COR-L47 (cell line): ENCODE measurements at regions not wholly inside any gene's neighbourhood (a gene's known extent, or its start where the extent isn't known, plus 50 kb on each side); places are given as distances from the start of the nearest gene placed in this dataset.

ENCODE experiments used
- DNase-seq: peaks from one replicate; lab custom pipeline; 2025; lab: John Stamatoyannopoulos, UW

DNA sequence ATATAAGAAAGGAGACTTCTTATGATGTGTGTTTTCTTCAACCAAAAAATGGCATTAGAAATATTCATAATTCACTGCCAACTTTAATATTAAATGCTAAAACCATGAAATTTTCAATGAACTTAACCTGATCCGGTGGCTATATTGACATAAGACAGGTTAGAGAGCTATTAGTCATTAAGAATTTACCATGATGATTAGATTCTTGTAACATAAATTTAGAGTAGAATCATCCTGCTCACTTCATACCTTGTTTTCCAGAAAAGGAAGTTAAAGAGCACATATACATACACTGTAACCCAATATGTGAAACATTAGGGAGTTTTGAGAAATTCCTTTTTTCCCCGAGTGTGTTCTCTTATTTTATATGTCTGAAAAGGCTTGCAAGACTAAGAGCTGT, 430.3 kb upstream of the SEMA3A start:
- DNase-seq = no peak

DNA sequence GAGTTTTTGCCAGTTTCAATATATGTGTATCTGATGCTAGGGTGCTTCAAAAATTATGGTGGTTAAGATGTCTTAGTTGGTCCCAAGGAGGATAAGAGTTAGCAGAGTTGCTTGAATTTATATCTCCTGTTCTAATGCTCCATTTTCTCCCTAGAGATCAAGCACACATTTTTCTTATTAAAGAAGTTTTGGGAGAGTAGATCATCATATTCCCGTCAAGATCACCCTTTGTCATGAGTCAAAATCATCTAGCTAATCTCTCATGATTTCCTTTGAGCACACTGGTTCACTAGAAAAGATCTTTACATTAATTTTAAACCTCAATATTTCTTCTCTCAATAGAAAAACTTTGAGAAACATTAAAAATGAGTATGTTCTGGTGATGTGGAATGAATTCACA, 429.9 kb upstream of the SEMA3A start:
- no peak for DNase-seq

DNA sequence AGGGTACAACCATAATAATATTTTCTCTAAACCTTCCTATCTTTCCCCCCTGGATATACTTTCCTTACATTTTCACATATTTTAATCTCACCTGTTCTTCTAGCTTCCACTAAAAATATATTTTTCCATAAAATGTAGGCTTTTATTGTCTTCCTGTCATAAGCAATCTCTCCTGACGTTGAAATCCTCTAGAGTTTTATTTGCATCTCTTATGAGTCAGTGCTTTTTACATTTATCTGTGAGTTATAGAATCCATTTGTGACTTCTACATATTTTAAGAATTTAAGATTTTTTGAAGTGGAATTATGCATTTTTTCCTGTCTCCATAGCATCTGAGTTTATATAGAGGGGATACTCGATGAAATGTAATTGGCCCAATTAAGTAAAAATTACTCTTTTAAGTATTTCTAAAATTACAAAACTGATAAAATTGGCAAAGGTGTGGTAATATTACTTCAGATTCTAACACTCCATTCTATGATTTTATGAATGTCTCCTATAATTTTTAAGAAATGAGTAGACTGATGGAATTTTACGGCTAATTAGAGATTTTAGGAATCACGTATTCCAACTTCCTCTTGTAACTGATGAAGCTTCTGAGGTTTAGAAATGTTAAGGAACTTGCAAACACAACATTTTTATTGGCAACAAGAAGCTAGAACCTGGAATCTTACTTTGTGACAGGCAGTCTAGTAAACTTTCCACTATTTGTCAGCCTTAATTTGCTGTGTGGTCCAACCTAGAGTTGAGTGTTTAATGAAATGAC, 422.9 kb upstream of the SEMA3A start:
- no peak for DNase-seq

DNA sequence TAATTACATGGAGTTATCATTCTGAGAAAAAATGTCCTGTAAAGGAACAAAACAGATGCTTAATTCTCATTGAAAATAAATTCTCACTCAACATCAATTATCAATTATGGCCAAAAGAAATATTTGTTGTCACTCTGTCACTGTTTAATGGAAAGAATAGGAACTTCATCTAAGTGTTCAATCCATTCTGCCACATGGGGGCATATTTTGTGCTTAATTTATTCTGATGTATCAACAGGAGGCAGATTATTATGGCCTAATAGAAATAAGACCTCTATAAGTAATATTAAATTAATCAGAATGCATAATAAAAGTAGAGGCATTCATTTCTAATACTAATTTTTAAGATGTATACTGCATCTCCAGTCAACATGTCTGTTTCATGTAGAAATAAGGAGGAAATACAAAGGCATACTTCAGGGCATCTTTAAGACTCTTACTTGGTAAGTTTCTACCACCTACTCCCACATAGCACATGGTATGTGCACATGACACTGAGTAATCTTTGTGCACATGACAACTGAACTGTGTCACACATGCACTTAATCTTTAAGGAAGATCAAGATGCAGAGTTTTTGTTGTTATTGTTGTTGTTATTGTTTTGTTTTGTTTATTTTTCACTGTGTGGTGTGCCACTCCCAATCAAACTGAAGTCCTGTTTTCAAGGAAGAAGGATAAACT, 420.4 kb upstream of the SEMA3A start:
- no peak for DNase-seq

DNA sequence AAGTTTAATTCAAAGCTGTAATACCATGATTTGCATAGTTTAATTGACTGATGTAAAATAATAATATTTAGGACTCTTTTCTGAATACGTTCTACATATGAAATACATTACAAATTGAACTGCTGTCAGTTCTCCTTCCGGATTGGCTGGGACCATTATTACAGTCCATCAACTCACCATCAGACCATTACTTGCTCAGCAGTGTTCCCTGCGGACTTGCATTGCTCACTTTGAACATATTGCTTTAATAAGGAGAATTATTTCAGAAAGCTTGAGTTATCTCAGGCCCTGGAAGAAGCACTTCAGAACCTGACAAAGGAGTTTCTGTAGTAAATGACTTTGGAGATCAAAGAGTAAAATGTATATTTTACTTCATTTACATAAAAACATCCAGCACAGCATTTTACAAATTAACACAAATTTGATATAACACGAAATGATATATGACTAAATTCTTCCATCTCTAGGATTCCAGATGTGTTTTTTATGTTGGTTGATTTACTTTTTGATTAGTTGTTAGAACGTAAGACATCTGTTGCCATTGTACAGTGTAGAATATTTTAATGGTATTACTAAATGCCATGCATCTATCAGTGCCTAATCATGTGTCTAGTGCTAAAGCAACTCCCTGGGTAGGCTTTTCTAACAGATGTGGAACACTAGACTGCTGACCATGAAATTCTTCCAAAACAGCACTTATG, 418.5 kb upstream of the SEMA3A start:
- DNase-seq = no peak

DNA sequence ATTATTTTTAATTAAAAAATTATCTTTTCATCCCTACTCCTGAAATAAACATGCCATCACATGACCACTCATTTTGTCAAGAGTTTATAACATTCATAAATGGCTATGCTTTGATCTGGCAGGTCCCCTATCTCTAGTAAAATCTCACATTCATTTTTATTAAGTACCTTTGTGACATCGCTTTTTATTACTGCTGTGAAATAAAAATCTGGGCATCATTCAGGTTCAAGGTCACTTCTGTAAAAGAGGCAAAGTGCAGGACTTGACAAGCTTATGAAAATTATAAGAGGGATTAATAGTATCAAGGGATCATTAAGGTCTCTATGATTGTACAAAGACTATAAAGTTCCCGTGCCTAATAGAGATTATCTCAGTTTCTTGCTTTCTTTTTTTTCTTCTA, 416.8 kb upstream of the SEMA3A start:
- no peak for DNase-seq

DNA sequence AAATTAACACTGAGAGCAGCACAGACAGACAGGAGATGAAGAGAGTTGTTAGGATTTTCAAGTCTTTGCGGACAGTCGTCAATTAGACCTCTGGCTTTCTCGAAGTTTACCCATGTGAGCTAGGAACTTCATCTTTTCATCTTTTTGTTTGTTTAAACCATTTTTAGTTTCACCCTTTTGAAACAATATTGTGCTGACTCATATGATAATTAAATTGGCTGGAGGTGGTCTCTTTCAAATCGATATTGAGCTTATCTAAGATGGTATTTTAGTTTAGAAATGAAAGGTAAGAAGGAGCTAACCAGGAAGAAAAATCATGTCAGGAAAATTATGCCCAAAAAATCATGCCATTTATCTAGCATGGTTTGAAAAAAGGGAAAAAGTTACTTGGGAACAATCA, 415.8 kb upstream of the SEMA3A start:
- no peak for DNase-seq

DNA sequence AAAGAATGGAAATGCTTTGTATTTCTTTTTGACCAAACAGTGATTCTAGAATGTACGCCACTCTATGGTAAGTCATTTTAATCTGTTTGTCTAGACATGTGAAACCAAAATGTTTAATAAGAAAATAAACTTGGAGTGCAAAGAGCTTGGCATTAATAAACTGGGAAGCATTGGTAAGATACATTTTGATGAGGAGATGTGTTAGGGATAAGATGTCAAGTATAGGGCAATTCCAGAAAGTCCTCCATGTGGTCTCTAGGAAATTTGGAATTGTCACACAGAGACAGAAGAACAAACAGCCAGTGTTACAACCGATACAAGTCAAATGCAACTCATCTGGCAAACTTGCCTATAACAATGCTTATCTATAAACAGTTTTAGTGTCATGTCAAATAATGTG, 410.7 kb upstream of the SEMA3A start:
- DNase-seq = no peak

DNA sequence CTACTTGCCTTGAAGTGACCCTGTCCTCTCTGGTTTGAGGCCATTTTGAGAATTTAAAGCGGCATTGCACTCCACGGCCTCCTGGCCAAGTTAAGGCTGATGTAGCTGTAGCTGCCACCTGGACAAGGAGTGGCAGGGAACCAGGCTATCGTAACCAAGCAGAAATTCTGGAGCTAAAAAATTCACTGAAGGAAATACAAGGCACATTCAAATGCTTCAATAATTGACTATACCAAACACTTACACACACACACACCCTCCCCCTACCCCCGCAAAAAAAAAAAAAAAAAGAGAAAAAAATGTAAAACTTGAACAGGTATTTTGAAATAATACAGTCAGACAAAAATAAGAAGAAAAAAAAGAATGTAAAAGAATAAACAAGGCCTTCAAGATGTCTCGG, 409.0 kb upstream of the SEMA3A start:
- DNase-seq = no peak

DNA sequence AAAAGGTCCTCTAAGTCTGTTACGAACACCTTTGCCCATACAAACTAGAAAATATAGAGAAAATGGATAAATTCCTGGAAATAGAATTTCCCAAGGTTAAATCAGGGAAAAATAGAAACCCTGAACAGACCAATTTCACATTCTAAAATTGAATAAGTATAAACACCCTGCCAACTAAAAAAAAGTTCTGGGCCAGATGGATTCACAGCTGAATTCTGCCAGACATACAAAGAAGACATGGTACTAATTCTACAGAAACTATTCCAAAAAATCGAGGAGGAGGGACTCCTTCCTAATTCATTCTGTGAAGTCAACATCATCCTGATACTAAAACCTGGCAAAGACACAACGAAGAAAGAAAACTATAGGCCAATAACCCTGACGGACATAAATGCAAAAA, 400.4 kb upstream of the SEMA3A start:
- DNase-seq = no peak

DNA sequence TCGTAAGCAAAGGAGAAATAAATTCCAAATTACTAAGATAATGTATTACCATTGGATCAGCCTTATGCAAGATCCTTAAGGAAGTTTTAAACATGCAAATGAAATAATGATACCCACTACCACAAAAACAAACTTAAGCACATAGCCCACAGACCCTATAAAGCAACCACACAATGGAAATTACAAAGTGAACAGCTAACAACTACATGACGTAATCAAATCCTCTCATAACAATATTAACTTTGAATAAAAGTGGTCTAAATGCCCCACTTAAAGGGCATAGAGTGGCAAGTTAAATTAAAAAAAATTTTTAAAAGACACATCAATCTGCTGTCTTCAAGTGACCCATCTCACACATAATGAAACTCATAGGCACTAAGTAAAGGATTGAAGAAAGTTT, 397.3 kb upstream of the SEMA3A start:
- no peak for DNase-seq

DNA sequence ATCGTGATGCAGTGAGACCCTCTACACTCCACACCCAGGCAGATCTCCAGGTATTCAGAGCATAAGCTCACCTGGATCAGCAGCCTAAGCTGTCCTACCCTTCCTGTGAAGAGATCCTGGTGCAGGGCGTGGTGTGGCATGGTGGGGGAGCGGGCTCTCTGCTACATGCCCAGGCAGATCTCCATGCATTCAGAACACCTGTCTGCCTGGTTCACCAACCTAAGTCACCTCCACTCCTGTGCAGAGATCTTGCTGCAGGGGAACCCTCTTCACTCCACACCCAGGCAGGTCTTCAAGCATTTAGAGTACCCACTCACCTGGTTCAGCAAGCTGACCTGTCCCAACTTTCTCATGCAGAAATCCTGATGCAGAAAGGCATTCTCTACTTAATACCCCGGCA, 394.4 kb upstream of the SEMA3A start:
- DNase-seq = no peak

DNA sequence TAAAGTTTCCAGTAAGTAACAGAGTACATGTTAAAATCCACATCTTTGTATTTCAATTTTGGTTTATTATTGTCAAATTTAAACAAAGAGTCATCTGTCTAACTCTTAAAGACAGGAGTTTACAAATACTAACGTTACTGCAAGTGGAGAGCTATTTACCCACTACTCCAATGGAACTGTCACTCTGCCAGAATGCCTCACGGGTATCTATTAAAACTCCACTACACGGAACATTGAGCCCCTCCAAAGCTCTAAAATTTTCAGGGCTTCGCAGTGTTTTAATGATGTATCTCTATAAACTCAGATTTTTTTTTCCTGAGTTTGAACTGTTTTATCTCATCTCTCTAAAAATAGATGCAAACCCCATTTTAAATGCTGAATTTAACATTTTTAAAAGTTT, 388.7 kb upstream of the SEMA3A start:
- no peak for DNase-seq

DNA sequence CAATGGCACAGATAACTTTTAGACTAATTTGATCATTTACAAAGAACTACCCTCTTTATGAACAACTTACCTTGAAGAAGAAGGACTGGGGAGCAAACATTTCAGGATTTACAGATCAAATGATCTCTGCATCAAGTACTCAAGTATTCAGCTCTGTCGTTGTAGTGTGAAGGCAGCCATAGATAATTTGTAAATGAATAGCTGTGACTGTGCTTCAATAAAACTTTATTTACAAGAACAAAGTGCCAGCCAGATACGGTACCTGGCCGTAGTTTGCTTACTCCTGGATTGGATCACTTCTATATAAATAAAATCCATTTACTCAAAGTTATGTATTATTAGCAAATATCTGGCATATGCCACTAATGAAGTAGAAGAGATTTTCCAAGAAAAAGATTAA, 388.2 kb upstream of the SEMA3A start:
- no peak for DNase-seq

DNA sequence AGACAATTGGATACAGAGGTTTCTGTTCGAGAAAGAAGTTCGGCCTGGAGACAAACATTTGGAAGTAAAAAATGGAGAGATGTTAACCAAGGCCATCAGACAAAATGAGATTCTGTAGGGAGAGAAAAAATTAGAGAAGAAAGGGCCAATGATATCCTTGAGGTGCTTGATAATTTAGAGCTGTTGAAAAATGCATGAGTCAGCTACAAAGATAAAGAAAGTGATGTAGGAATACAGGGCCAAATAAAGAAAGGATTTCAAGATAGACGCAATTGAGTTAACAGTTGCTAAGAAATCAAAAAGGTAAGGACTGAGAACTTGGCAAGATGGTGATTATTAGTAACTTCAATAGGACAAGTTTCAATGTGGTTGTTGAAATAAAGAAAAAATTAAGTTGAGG, 384.2 kb upstream of the SEMA3A start:
- DNase-seq = no peak

DNA sequence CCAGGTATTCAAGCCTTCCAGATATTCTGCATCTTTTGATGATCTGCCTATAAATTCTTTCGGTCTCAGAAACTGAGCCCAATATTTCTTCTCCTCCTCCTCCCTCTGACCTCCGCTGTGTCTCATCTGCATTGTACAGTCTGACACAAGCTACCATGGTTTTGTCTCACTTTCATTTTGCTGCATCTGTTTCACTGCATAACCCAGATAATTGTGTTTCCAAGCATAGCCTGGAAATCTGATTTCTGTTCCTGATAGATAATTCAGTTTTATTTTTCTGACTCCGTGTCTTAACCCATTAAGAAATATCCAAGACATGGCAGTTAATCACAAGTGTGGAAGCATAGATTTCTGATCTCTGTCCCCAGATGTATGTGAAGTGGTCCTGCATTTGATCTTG, 374.2 kb upstream of the SEMA3A start:
- no peak for DNase-seq

DNA sequence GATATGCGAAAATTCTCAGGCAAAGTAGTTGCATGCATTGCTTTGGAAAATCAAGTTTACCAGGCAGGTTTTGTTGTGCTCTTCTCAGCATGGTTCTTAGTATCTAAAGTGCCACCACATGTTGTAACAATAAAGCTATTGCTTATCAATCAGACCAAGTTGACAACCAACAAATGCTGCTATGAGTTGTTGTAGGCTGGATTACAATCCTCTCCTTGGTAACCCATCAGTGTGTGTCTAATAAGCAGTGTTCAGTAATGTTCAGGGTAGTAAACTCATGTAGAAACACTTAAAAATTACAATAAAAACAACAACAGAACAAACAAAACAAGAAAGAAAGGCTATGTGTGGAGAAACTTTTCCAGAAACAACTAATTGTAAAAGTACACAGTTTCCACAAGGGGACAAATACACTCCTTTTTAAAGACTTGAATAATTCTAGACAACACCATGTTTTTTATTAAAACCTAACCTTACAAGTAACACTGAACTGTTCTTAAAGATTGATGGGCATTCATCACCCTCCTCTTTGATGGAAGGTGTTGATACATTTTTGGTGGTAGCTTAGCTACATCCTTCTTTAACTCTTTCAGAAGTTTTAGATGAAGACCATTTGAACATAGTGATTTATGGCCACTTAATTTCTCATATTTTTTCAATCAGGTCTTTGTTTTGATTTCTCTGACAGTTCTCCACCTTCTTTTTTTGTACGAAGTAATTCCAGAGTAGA, 370.9 kb upstream of the SEMA3A start:
- no peak for DNase-seq

DNA sequence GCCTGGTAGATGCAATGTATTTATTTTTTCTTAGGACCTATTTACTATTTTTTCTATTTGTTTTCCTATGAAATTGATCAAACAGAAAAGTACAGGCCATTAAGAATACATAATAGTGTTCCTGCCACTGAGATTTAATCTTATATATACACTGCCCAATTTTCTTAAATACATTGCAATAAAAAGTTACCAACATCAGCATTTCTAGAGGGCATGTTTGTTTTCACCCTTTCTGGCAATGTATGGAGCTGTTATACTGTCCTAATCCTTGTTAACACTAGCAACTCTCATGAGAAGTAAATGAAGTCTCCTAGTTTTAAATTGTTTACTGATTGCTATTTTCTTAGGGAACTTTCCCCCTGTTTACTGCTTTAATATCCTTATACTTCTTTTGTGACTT, 359.1 kb upstream of the SEMA3A start:
- DNase-seq = no peak

DNA sequence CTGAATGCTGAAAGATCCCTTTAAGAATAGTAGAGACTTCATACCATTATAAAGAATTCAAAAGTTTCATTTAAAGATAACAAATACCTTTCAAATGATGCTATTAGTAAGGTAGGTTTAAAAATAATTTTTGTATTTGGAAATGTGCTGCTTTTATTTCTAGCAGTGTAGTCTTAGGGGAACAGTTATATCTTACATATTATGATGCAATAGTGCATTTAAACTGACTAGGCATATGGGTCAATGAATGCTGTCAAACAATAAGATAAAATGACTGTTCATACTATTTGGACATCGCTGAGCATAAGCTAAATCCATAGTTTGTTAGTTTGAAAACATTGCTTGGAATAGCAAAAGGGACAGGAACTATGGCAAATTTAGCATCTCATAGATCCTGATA, 354.8 kb upstream of the SEMA3A start:
- DNase-seq = no peak

DNA sequence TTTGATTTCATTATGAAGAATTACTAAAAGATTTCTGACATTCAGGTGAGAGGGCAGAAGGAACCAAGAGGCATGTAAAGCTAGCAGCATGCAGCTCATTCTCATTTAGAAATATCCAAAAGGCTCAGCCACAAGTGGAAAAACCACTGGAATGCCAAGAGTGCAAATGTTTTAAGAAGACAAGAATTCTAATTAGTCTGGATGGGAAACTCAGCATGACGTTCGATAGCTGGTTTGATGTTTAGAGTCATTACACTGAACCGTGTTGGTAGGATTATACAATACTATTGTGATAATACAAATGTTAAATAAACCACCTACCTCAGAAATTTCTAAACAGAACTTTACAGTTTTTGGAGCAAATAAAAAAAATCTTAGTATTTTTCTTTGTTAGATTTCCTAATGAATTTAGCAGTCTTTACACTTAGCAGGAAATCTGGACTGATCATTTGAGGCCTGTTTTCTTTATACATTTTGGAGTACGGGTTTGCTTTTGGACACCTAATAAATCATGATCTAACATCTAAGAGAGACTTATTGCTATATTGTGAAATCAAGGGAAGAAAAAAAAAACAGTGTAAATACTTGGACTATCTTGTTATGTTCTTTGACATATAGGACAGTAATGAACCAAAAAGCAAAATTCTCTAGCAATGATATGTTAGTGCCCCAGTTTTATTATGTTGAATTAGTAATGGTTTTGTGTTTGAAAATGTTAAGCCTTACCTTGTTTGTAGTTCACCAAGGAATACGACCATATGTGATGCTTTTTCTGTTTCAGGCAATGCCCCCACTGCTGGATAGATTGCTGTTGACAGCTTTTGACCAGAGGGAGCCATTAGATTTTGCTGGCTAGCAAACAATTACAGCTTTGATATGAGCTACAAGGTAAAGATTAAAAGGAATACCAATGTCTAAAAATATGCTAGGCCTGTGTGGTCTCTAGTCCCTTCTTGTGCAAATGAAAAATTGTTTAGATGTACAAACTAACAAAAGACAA, 354.1 kb upstream of the SEMA3A start:
- DNase-seq = no peak

DNA sequence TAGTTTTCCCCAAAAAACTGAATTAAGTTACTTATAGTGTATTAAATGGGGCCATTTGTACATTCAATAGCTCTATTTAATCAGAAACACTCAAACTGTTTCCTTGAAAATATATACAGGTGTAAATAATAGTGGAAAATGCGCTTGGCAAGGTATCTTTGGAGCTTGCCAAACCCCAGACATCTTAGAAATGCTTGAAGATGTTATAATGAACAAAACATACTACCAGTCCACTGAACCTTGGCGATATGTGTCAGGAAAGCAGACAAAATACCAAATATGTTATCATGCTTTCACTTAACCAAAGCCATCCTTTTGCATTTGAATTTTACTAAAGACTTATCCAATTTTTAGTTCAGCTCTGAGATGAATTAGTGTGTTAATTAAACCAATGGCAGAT, 352.7 kb upstream of the SEMA3A start:
- no peak for DNase-seq
